ENCODE measurements at regions not wholly inside any gene's neighbourhood (a gene's known extent, or its start where the extent isn't known, plus 50 kb on each side); places are given as distances from the start of the nearest gene placed in this dataset.

- CTCF ChIA-PET (ENCODE audit: unreplicated experiment) = no interaction called here
- POLR2A ChIA-PET = interaction anchor here (1.1 kb wide), 1 partner anchor 65 kb away, joined by 3 read pairs; no protein-coding TSS in a partner anchor
- intact Hi-C loops (cut with micrococcal nuclease; ENCODE audit: unreplicated experiment) = no loop called here
- Histone ChIP-seq H3K27ac (ENCODE audit: low read depth, low read length, poor library complexity, severe bottlenecking) (no peak overlapping the region), H3K9me3 (ENCODE audit: low read length) (no peaks in the 10 kb centered on the region), H3K4me3 (ENCODE audit: low read depth, low read length, poor library complexity, severe bottlenecking) (no peak overlapping the region), H2AFZ (ENCODE audit: low read length) (no peak overlapping the region), H3K79me2 (ENCODE audit: insufficient read depth, low read depth, low read length) (no peaks in the 10 kb centered on the region), H3K36me3 (ENCODE audit: insufficient read depth, low read length) (no peaks in the 10 kb centered on the region), H3K4me2 (ENCODE audit: low read length) (no peak overlapping the region), H3K4me1 (ENCODE audit: insufficient read depth, low read length, poor library complexity, severe bottlenecking) (no peaks in the 10 kb centered on the region), H4K20me1 (ENCODE audit: insufficient read depth, low read length) (no peaks in the 10 kb centered on the region), H3K9me2 (ENCODE audit: insufficient read depth, low read length) (no peaks in the 10 kb centered on the region)
- no TSS peak for BruUV-seq (replicated peaks)
- no peak for DNase-seq (ENCODE audit: low spot score)
- TF ChIP-seq CTCF (conservative IDR thresholded peaks at IDR 0.05; ENCODE audit: low read length) (no peak), EZH2phosphoT487 (IDR thresholded peaks at IDR 0.05; ENCODE audit: borderline replicate concordance, low read depth, low read length) (no peak)
Measured at GRCh38 chr2:2771721-2772411, 440.8 kb upstream of the MYT1L start.

- Histone ChIP-seq H3K79me2 (ENCODE audit: insufficient read depth, low read depth, low read length) (no peaks in the 10 kb centered on the region), H3K4me3 (ENCODE audit: low read depth, low read length, poor library complexity, severe bottlenecking) (no peak overlapping the region), H3K36me3 (ENCODE audit: insufficient read depth, low read length) (no peaks in the 10 kb centered on the region), H3K4me2 (ENCODE audit: low read length) (no peak overlapping the region), H2AFZ (ENCODE audit: low read length) (no peak overlapping the region), H3K9me3 (ENCODE audit: low read length) (no peaks in the 10 kb centered on the region), H3K27ac (ENCODE audit: low read depth, low read length, poor library complexity, severe bottlenecking) (no peak overlapping the region), H4K20me1 (ENCODE audit: insufficient read depth, low read length) (no peaks in the 10 kb centered on the region), H3K9me2 (ENCODE audit: insufficient read depth, low read length) (no peaks in the 10 kb centered on the region), H3K4me1 (ENCODE audit: insufficient read depth, low read length, poor library complexity, severe bottlenecking) (no peaks in the 10 kb centered on the region)
- CTCF ChIA-PET (ENCODE audit: unreplicated experiment) = no interaction called here
- POLR2A ChIA-PET = no interaction called here
- TF ChIP-seq EZH2phosphoT487 (IDR thresholded peaks at IDR 0.05; ENCODE audit: borderline replicate concordance, low read depth, low read length) = no peak
- TF ChIP-seq CTCF (conservative IDR thresholded peaks at IDR 0.05; ENCODE audit: low read length) = no peak
- DNase-seq (ENCODE audit: low spot score) = no peak
- intact Hi-C loops (cut with micrococcal nuclease; ENCODE audit: unreplicated experiment) = no loop called here
- BruUV-seq (replicated peaks) = no TSS peak
Measured at GRCh38 chr2:2769481-2770431, 438.7 kb upstream of the MYT1L start.

GRCh38 chr2:2768476-2768875, 437.4 kb upstream of the MYT1L start:
- no peak overlapping the region for H3K4me3 ChIP-seq (ENCODE audit: low read depth, low read length, poor library complexity, severe bottlenecking)
- no peaks in the 10 kb centered on the region for H3K36me3 ChIP-seq (ENCODE audit: insufficient read depth, low read length)
- TF ChIP-seq CTCF (conservative IDR thresholded peaks at IDR 0.05; ENCODE audit: low read length) = no peak
- TF ChIP-seq EZH2phosphoT487 (IDR thresholded peaks at IDR 0.05; ENCODE audit: borderline replicate concordance, low read depth, low read length) = no peak
- intact Hi-C loops (cut with micrococcal nuclease; ENCODE audit: unreplicated experiment) = no loop called here
- no peak overlapping the region for H3K4me2 ChIP-seq (ENCODE audit: low read length)
- H3K4me1 ChIP-seq (ENCODE audit: insufficient read depth, low read length, poor library complexity, severe bottlenecking) = no peaks in the 10 kb centered on the region
- CTCF ChIA-PET (ENCODE audit: unreplicated experiment) = no interaction called here
- no peaks in the 10 kb centered on the region for H4K20me1 ChIP-seq (ENCODE audit: insufficient read depth, low read length)
- H2AFZ ChIP-seq (ENCODE audit: low read length) = no peak overlapping the region
- no peak overlapping the region for H3K27ac ChIP-seq (ENCODE audit: low read depth, low read length, poor library complexity, severe bottlenecking)
- no TSS peak for BruUV-seq (replicated peaks)
- no peaks in the 10 kb centered on the region for H3K9me3 ChIP-seq (ENCODE audit: low read length)
- DNase-seq (ENCODE audit: low spot score) = no peak
- H3K79me2 ChIP-seq (ENCODE audit: insufficient read depth, low read depth, low read length) = no peaks in the 10 kb centered on the region
- POLR2A ChIA-PET = no interaction called here
- H3K9me2 ChIP-seq (ENCODE audit: insufficient read depth, low read length) = no peaks in the 10 kb centered on the region
